ENCODE measurements at regions not wholly inside any gene's neighbourhood (a gene's known extent, or its start where the extent isn't known, plus 50 kb on each side); places are given as distances from the start of the nearest gene placed in this dataset.
"Not testable (repeated sequence)": the region's sequence is repeated elsewhere in the genome, so short reads cannot be mapped to it uniquely, and the experiment has no call there.

GRCh38 chr10:20406281-20407104 is 490.6 kb downstream of the NEBL start:
- intact Hi-C loops (cut with micrococcal nuclease) = no loop called here

GRCh38 chr10:20405761-20406160 is 491.4 kb downstream of the NEBL start:
- intact Hi-C loops (cut with micrococcal nuclease) = no loop called here

- intact Hi-C loops (cut with micrococcal nuclease) = no loop called here
Measured at GRCh38 chr10:20405050-20405449, 492.1 kb downstream of the NEBL start.

- intact Hi-C loops (cut with micrococcal nuclease) = no loop called here
Measured at GRCh38 chr10:20399772-20400171, 497.3 kb downstream of the NEBL start.

GRCh38 chr10:20396701-20397100 is 500.4 kb downstream of the NEBL start:
- intact Hi-C loops (cut with micrococcal nuclease) = no loop called here

GRCh38 chr10:20396205-20396604 is 500.9 kb downstream of the NEBL start:
- intact Hi-C loops (cut with micrococcal nuclease) = no loop called here

GRCh38 chr10:20391629-20392028 is 505.5 kb downstream of the NEBL start:
- intact Hi-C loops (cut with micrococcal nuclease) = no loop called here

GRCh38 chr10:20381761-20382160 is 515.4 kb downstream of the NEBL start:
- intact Hi-C loops (cut with micrococcal nuclease) = no loop called here

- intact Hi-C loops (cut with micrococcal nuclease) = no loop called here
Measured at GRCh38 chr10:20380401-20380800, 516.7 kb downstream of the NEBL start.

GRCh38 chr10:20372748-20373147 is 524.4 kb downstream of the NEBL start:
- intact Hi-C loops (cut with micrococcal nuclease) = no loop called here

GRCh38 chr10:20370977-20371533 is 526.1 kb downstream of the NEBL start:
- intact Hi-C loops (cut with micrococcal nuclease) = not testable (repeated sequence)

- intact Hi-C loops (cut with micrococcal nuclease) = no loop called here
Measured at GRCh38 chr10:20369863-20370736, 527.0 kb downstream of the NEBL start.

- intact Hi-C loops (cut with micrococcal nuclease) = no loop called here
Measured at GRCh38 chr10:20363684-20364083, 533.4 kb downstream of the NEBL start.

GRCh38 chr10:20355915-20356314 is 539.7 kb downstream of the PLXDC2 start:
- intact Hi-C loops (cut with micrococcal nuclease) = no loop called here

- intact Hi-C loops (cut with micrococcal nuclease) = no loop called here
Measured at GRCh38 chr10:20355011-20355410, 538.8 kb downstream of the PLXDC2 start.

- intact Hi-C loops (cut with micrococcal nuclease) = no loop called here
Measured at GRCh38 chr10:20354166-20354565, 537.9 kb downstream of the PLXDC2 start.

GRCh38 chr10:20350509-20350908 is 534.3 kb downstream of the PLXDC2 start:
- intact Hi-C loops (cut with micrococcal nuclease) = no loop called here

GRCh38 chr10:20343036-20343435 is 526.8 kb downstream of the PLXDC2 start:
- intact Hi-C loops (cut with micrococcal nuclease) = no loop called here

All from T-helper 1 cell treated with Interleukin-12 subunit alpha and Interleukin-12 subunit beta and Interleukin-4 antibody, amounts not matched to agents 30 ng/mL and 1 ng/mL, for 36 hours (primary cell).